Rectal smooth muscle tissue (tissue), 1 donor: ENCODE measurements at regions not wholly inside any gene's neighbourhood (a gene's known extent, or its start where the extent isn't known, plus 50 kb on each side); places are given as distances from the start of the nearest gene placed in this dataset.

Experiments
- H3K27ac ChIP-seq: one replicate; pipeline ENCODE4 v1.7.0; 2013; ENCODE audit warnings: low read depth, low read length, inconsistent platforms
- H3K27me3 ChIP-seq: one replicate; pipeline ENCODE4 v1.7.0; 2013; ENCODE audit warnings: low read length; ENCODE audit not compliant: control insufficient read depth, insufficient read depth
- H3K36me3 ChIP-seq: one replicate; pipeline ENCODE4 v1.7.0; 2013; ENCODE audit warnings: low read length; ENCODE audit not compliant: control insufficient read depth, insufficient read depth
- H3K4me1 ChIP-seq: one replicate; pipeline ENCODE4 v1.7.0; 2013; ENCODE audit warnings: low read length; ENCODE audit not compliant: control insufficient read depth, insufficient read depth
- H3K4me3 ChIP-seq: one replicate; pipeline ENCODE4 v1.7.0; 2013; ENCODE audit warnings: low read length
- H3K9ac ChIP-seq: one replicate; pipeline ENCODE4 v1.7.0; 2013; ENCODE audit warnings: low read length

DNA sequence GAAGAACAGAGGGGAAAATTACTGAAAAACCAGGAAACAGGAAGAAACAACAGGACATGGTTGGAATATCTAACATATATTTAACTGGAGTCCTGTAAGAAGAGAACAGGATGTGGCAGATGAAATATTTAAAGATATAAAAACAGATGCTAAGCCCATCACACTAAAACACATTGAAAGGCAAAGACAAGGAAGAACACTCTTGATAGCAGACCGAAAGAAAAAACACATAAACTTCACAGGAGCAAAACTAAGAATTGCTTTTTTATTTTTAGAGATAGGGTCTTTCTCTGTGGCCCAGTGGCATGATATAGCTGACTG lies 324.4 kb upstream of the ARRDC3 start:
- Histone ChIP-seq H3K4me1 (no peaks in the 10 kb centered on the region), H3K27ac (no peak overlapping the region), H3K4me3 (no peak overlapping the region)

DNA sequence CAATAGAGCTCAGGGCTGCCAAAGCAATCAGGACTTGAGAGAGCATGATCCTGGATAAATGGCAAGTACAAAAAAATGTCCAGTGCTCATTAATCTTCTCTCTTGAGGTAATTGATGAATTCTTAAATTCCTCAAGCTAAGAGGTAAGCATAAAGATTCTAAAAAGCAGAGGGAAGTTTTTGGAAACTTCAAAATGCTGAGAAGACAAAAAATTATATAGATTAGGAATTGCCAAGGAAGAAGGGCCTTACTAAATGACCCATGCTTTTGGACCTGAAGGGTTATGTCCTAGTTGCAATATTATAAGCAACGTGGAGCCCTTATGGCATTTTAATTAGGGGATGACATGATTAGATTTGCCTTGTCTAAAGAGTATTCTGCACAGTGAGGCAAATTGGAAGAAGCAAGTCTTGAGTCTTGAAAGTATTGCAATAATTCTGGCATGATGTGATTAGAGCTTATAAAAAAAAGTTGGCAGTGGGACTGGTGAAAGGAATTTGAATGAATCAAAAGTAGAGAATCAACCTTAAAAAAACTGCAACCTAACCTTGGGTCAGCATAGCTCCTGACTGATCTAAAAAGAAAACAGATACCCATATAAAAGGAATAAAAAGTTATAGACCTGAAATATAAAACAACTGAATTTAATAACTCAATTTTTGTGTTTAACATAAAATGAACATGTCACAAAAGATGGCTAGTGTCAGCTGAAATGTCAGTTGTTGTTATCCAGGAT lies 323.8 kb upstream of the ARRDC3 start:
- Histone ChIP-seq H3K4me3 (no peak overlapping the region), H3K27ac (no peak overlapping the region), H3K36me3 (no peaks in the 10 kb centered on the region), H3K4me1 (no peaks in the 10 kb centered on the region), H3K9ac (no peak overlapping the region), H3K27me3 (no peaks in the 10 kb centered on the region)

More for the DNA sequence above, 324.4 kb upstream of the ARRDC3 start:
- Histone ChIP-seq H3K9ac (no peak overlapping the region), H3K27me3 (no peaks in the 10 kb centered on the region), H3K36me3 (no peaks in the 10 kb centered on the region)

DNA sequence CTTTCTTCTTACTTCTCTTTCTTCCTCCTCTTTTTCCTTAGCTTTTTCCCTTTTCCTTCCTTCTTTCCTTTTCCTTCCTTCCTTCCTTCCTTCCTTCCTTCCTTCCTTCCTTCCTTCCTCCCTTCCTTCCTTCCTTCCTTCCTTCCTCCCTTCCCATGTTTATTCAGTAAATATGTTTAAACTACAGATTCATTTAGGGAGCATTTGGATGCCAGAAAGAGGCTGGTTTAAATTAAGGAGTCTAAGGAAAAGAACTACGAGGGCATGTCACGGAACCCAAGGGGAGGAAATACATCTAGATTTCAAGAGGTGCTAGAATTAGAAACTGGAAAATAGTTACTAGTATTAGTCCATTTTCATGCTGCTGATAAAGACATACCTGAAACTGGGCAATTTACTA lies 320.0 kb upstream of the ARRDC3 start:
- H3K4me1 ChIP-seq, result no peaks in the 10 kb centered on the region
- no peak overlapping the region for H3K9ac ChIP-seq
- H3K36me3 ChIP-seq, result no peaks in the 10 kb centered on the region
- H3K4me3 ChIP-seq, result no peak overlapping the region
- no peak overlapping the region for H3K27ac ChIP-seq
- no peaks in the 10 kb centered on the region for H3K27me3 ChIP-seq

DNA sequence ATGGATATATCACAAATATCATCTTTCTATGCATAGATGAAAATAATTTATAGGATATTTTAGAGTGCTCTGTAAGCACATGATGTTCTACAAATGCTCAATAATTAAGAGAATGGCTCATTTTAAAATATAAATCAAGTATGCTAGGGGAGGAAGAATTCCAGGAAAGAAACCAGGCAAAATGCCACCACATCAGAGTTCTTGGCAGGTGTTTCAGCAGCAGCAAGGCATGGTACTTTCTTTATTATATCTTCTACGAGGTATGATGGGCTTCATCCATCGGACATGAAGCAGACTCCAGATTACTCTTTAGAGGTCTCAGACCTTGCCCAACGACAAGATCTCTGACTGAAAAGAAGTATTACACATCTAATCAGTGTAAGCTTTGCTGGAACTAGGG lies 316.3 kb upstream of the ARRDC3 start:
- no peak overlapping the region for H3K9ac ChIP-seq
- H3K27ac ChIP-seq, result no peak overlapping the region
- H3K36me3 ChIP-seq, result no peaks in the 10 kb centered on the region
- no peak overlapping the region for H3K4me3 ChIP-seq
- H3K27me3 ChIP-seq, result no peaks in the 10 kb centered on the region
- no peaks in the 10 kb centered on the region for H3K4me1 ChIP-seq

DNA sequence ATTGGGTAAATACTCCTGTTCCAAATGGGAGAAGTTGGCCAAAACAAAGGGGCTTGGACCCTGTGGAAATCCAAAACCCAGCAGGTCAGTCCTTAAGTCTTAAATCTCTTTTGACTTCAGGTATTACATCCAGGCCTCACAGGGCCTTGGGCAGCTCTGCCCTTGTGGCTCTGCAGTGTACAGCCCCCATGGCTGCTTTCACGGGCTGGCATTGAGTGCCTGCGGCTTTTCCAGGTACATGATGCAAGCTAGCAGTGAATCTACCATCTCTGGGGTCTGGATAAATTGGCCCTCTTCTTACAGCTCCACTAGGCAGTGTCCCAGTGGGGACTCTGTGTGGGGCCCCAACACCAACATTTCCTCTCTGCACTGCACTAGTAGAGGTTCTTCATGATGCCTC lies 308.5 kb upstream of the ARRDC3 start:
- no peaks in the 10 kb centered on the region for H3K36me3 ChIP-seq
- no peak overlapping the region for H3K4me3 ChIP-seq
- H3K27ac ChIP-seq, result no peak overlapping the region
- no peaks in the 10 kb centered on the region for H3K27me3 ChIP-seq
- H3K4me1 ChIP-seq, result no peaks in the 10 kb centered on the region
- no peak overlapping the region for H3K9ac ChIP-seq

DNA sequence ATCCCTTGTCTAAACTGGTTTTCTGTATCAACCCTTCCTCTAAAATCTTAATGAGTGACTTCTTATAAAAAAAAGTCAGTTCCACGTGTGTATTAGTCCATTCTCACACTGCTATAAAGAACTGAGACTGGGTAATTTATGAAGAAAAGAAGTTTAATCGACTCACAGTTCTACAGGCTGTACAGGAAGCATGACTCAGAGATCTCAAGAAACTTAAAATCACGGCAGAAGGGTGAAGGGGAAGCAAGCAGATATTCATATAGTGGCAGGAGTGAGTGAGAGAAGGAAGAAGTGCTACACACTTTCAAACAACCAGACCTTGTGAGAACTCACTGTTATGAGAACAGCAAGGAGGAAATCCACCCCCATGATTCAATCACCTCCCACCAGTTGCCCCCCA lies 307.8 kb upstream of the ARRDC3 start:
- Histone ChIP-seq H3K9ac (no peak overlapping the region), H3K36me3 (no peaks in the 10 kb centered on the region), H3K4me1 (no peaks in the 10 kb centered on the region), H3K27ac (no peak overlapping the region), H3K27me3 (no peaks in the 10 kb centered on the region), H3K4me3 (no peak overlapping the region)

DNA sequence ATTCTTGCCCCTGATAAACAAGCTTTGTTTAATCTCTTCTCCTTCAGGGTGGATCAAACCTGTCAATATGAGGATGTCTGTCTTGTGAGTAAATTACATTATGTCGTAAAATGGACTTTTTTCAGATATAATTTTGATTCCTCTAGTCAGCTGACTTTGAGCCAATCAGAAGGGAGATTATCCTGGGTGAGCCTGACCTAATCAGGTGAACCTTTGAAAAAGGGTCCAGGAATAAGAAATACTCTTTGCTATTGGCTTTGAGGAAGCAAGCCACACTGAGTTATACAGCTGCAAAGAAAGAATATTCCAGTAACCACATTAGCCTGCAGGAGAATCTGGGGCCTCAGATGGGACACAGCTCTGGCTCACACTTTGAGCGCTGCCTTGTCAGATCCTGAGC lies 304.3 kb upstream of the ARRDC3 start:
- no peak overlapping the region for H3K4me3 ChIP-seq
- no peaks in the 10 kb centered on the region for H3K36me3 ChIP-seq
- no peaks in the 10 kb centered on the region for H3K27me3 ChIP-seq
- no peaks in the 10 kb centered on the region for H3K4me1 ChIP-seq
- no peak overlapping the region for H3K9ac ChIP-seq
- H3K27ac ChIP-seq, result no peak overlapping the region

DNA sequence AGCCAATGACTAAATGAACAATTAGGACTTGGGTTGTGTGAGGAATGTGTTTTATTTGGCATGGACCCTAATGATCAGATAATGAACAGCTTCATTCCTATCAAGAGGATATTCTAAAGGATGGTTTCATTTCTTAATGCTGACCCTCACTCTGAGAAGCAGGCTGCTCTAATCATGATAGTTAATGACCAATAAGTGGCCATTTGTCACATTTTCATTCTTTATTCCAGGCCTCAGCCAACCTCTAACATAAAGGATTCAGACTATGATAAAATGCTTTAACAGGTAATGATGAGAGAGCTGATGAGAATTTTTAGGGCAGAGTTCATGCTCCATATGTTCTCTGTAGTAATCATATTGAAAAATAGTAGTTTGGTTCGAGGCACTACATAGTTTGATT lies 301.5 kb upstream of the ARRDC3 start:
- Histone ChIP-seq H3K4me1 (no peaks in the 10 kb centered on the region), H3K27me3 (no peaks in the 10 kb centered on the region), H3K27ac (no peak overlapping the region), H3K9ac (no peak overlapping the region), H3K4me3 (no peak overlapping the region), H3K36me3 (no peaks in the 10 kb centered on the region)

DNA sequence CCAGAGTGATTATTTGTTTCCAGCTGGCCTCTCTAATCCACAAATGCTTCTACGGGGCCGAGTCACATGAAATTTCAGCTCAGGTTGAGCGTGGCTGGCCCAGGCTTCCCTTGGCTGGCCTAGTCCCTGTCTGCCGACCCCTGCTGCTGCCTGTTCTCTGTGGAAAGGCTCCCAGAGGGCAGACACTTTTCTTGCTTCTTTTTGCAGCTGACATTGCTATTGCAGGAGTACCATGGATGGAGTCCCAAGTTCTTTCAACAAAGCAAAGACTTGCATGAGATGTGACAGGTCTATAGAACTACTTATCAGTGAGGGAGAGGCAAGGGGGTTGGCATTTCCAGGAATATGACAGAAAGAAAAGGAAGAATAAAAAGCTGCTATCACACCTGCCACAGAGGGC lies 287.4 kb upstream of the ARRDC3 start:
- Histone ChIP-seq H3K27me3 (no peaks in the 10 kb centered on the region), H3K4me1 (no peaks in the 10 kb centered on the region), H3K36me3 (no peaks in the 10 kb centered on the region), H3K27ac (no peak overlapping the region), H3K4me3 (no peak overlapping the region), H3K9ac (no peak overlapping the region)

DNA sequence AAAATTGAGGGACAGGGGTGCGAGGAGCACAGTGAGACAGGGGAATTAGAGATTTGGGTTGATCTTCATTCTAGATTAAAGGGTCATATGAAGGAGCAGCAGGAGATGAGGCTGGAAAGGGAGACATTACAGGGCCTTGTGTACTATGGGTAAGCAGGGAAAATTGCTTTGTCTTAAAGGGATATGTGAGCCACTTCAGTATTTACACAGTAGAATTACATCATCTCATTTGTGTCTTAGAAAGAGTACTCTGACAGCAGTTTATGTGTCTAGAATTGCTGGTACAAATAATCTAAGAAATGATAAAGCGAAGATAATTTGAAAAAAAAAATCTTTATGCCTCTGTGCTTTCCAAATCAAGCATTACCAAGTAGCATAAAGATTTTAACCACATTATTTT lies 287.0 kb upstream of the ARRDC3 start:
- no peak overlapping the region for H3K27ac ChIP-seq
- H3K36me3 ChIP-seq, result no peaks in the 10 kb centered on the region
- H3K4me1 ChIP-seq, result no peaks in the 10 kb centered on the region
- no peak overlapping the region for H3K4me3 ChIP-seq
- no peaks in the 10 kb centered on the region for H3K27me3 ChIP-seq
- H3K9ac ChIP-seq, result no peak overlapping the region

DNA sequence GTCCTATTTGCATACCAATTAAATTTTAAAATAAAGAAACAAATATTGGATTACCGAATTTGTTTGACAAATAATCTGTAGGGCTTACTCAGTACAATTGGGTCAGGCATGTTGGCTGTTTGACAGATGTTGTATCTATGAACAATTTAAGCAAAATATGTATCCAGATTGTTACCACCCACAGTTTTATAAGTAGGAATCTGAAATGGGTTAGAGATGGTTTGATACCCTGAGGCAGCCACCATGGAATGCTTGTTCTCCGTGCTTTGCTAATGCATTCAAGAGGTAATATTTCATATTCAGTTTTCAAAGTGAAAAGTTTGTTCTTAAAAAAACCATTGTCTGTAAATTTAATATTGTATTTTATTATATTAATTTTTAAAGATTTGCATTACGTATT lies 285.1 kb upstream of the ARRDC3 start:
- no peaks in the 10 kb centered on the region for H3K36me3 ChIP-seq
- no peak overlapping the region for H3K9ac ChIP-seq
- no peak overlapping the region for H3K4me3 ChIP-seq
- no peaks in the 10 kb centered on the region for H3K4me1 ChIP-seq
- H3K27me3 ChIP-seq, result no peaks in the 10 kb centered on the region
- H3K27ac ChIP-seq, result no peak overlapping the region

DNA sequence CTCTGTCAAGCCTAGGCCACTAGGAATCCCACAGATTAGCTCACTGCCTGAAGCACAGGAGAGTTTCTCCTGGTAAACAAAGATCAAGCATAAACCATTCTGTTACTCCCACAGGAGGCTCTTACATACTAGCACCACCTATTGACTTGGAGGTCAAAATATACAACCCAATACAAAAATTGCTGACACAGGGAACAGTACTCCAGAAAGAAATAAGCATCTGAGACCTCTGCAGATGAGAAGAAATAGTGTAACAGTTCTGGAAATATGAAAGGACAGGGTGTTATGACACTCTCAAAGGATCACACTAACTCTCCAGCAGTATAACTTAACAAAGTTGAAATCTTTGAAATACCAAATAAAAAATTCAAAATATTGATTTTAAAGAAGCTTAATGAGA lies 269.6 kb upstream of the ARRDC3 start:
- Histone ChIP-seq H3K27me3 (no peaks in the 10 kb centered on the region), H3K4me3 (no peak overlapping the region), H3K4me1 (no peaks in the 10 kb centered on the region), H3K36me3 (no peaks in the 10 kb centered on the region), H3K9ac (no peak overlapping the region), H3K27ac (no peak overlapping the region)

DNA sequence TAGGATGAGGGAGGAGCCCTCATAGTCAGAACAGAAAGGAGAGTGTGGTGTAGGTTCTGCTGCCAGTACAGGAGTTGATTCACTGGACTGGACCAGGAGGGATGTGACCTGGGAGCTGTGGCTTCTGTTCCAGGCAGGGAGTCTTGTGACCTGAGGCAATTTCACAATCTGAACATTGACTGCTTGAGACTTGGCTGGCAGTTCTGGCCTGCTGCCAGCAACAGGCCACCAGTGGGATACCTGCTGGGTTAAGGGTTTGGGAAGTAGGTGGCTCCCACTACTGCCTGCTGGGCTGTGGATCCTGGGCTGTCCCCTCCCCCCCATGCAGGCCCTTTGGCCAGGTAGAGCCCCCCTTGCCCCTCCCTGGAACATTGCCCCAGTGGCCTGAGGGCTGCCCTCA lies 268.6 kb upstream of the ARRDC3 start:
- no peaks in the 10 kb centered on the region for H3K27me3 ChIP-seq

More for the DNA sequence above, 268.6 kb upstream of the ARRDC3 start:
- no peaks in the 10 kb centered on the region for H3K36me3 ChIP-seq
- H3K4me1 ChIP-seq, result no peaks in the 10 kb centered on the region
- no peak overlapping the region for H3K4me3 ChIP-seq
- no peak overlapping the region for H3K27ac ChIP-seq
- no peak overlapping the region for H3K9ac ChIP-seq
